Transverse colon (tissue), 4 donors: ENCODE measurements at regions not wholly inside any gene's neighbourhood (a gene's known extent, or its start where the extent isn't known, plus 50 kb on each side); places are given as distances from the start of the nearest gene placed in this dataset.

Source experiments
- CTCF ChIP-seq, 5 experiments: fragments of 200-600 bp in 3 of 5; fragments of 450-650 bp in 2 of 5; sonication (generic) in 3 of 5; IDR thresholded peaks; 1 replicate in 2 of 5; 2 replicates in 3 of 5; pipeline ENCODE4 v1.5.1; 2016 to 2017; ENCODE audit warnings: antibody characterized with exemption in 5 of 5, inconsistent platforms in 3 of 5, mild to moderate bottlenecking in 2 of 5, moderate library complexity in 1 of 5
- POLR2A ChIP-seq: fragments of 450-650 bp; IDR thresholded peaks from one replicate; pipeline ENCODE4 v1.6.1; 2016; ENCODE audit warnings: antibody characterized with exemption, mild to moderate bottlenecking, moderate library complexity
- POLR2AphosphoS5 ChIP-seq, 3 donors: sonication (generic); formaldehyde crosslinking; IDR thresholded peaks; one replicate each; pipeline ENCODE4 v1.6.1; 2016; ENCODE audit warnings: antibody characterized with exemption in 3 of 3

- TF ChIP-seq CTCF (IDR thresholded peaks at IDR 0.05) = no peak
- peak in 2 of 3 donors; percentile 24 to 28 for TF ChIP-seq POLR2AphosphoS5 (IDR thresholded peaks at IDR 0.05)
- TF ChIP-seq POLR2A = no peak
Measured at GRCh38 chr7:124459101-124460055, 306.2 kb downstream of the GPR37 start.
